MM.1S (cell line): ENCODE measurements at regions not wholly inside any gene's neighbourhood (a gene's known extent, or its start where the extent isn't known, plus 50 kb on each side); places are given as distances from the start of the nearest gene placed in this dataset.
"Not testable (repeated sequence)": the region's sequence is repeated elsewhere in the genome, so short reads cannot be mapped to it uniquely, and the experiment has no call there.

Experiments
- DNase-seq: peaks from one replicate; pipeline ENCODE4 v3.0.0-alpha.2; 2015
- H2AFZ ChIP-seq: fragments of 300-600 bp; sonication (generic); 2 replicates; pipeline ENCODE4 v1.6.0; 2016; ENCODE audit warnings: antibody characterized with exemption, low read length
- H3F3A ChIP-seq: fragments of 300-600 bp; sonication (generic); 2 replicates; pipeline ENCODE4 v1.6.1; 2016; ENCODE audit warnings: mild to moderate bottlenecking, antibody characterized with exemption, low read length, moderate library complexity, mixed read lengths; ENCODE audit not compliant: insufficient read depth
- H3K27ac ChIP-seq: fragments of 300-600 bp; sonication (generic); 2 replicates; pipeline ENCODE4 v1.5.1; 2016; ENCODE audit warnings: mild to moderate bottlenecking, low read length
- H3K27me3 ChIP-seq: fragments of 300-600 bp; sonication (generic); replicated peaks from 2 replicates; pipeline ENCODE4 v1.6.0; 2016; ENCODE audit warnings: low read length; ENCODE audit not compliant: insufficient read depth
- H3K36me3 ChIP-seq: fragments of 300-600 bp; sonication (generic); replicated peaks from 2 replicates; pipeline ENCODE4 v1.6.1; 2016; ENCODE audit warnings: mild to moderate bottlenecking, low read length, mixed read lengths; ENCODE audit not compliant: insufficient read depth
- H3K4me1 ChIP-seq: fragments of 300-600 bp; sonication (generic); 2 replicates; pipeline ENCODE4 v1.6.1; 2016; ENCODE audit warnings: low read length, mixed read lengths
- H3K4me2 ChIP-seq: fragments of 300-600 bp; sonication (generic); 2 replicates; pipeline ENCODE4 v1.6.0; 2016; ENCODE audit warnings: low read depth, low read length
- H3K4me3 ChIP-seq: fragments of 300-600 bp; sonication (generic); 2 replicates; pipeline ENCODE4 v1.5.1; 2016; ENCODE audit warnings: low read length, mixed read lengths
- H3K79me2 ChIP-seq: fragments of 300-600 bp; sonication (generic); 2 replicates; pipeline ENCODE4 v1.6.1; 2016; ENCODE audit warnings: mixed run types, low read length, mixed read lengths
- H3K9ac ChIP-seq: fragments of 300-600 bp; sonication (generic); 2 replicates; pipeline ENCODE4 v1.6.1; 2016; ENCODE audit warnings: low read length, mixed read lengths
- H3K9me2 ChIP-seq: fragments of 300-600 bp; sonication (generic); replicated peaks from 2 replicates; pipeline ENCODE4 v1.6.1; 2016; ENCODE audit warnings: mild to moderate bottlenecking, low read length, mixed read lengths; ENCODE audit not compliant: insufficient read depth
- H3K9me3 ChIP-seq: fragments of 300-600 bp; sonication (generic); replicated peaks from 2 replicates; pipeline ENCODE4 v1.6.1; 2016; ENCODE audit warnings: mild to moderate bottlenecking, low read length, mixed read lengths; ENCODE audit not compliant: insufficient read depth
- H4K20me1 ChIP-seq: fragments of 300-600 bp; sonication (generic); 2 replicates; pipeline ENCODE4 v1.6.1; 2016; ENCODE audit warnings: mild to moderate bottlenecking, low read length, moderate library complexity, mixed read lengths; ENCODE audit not compliant: insufficient read depth
- EZH2 ChIP-seq: fragments of 300-600 bp; sonication (generic); optimal IDR thresholded peaks from 2 replicates; pipeline ENCODE3; 2017; ENCODE audit warnings: low read depth, mild to moderate bottlenecking, antibody characterized with exemption, low read length, mixed read lengths
- EZH2phosphoT487 ChIP-seq: fragments of 300-600 bp; sonication (generic); IDR thresholded peaks from 2 replicates; pipeline ENCODE4 v1.6.1; 2018; ENCODE audit warnings: antibody characterized with exemption, low read length
- TF ChIP-seq, protein P1 (sequence below): fragments of 300-600 bp; sonication (generic); IDR thresholded peaks from 2 replicates; pipeline ENCODE4 v1.5.1; 2016; ENCODE audit warnings: antibody characterized with exemption, low read length, mixed read lengths

- H3K4me2 ChIP-seq, result no peak overlapping the region
- H3K9me3 ChIP-seq, result no peaks in the 10 kb centered on the region
- H3K4me3 ChIP-seq, result no peak overlapping the region
- H3F3A ChIP-seq, result no peaks in the 10 kb centered on the region
- H2AFZ ChIP-seq, result no peak overlapping the region
- no peaks in the 10 kb centered on the region for H3K36me3 ChIP-seq
- H3K79me2 ChIP-seq, result no peaks in the 10 kb centered on the region
- no peaks in the 10 kb centered on the region for H3K27me3 ChIP-seq
- no peak for DNase-seq
- no peak overlapping the region for H3K9ac ChIP-seq
- no peaks in the 10 kb centered on the region for H4K20me1 ChIP-seq
- H3K4me1 ChIP-seq, result no peaks in the 10 kb centered on the region
- no peak overlapping the region for H3K27ac ChIP-seq
- no peaks in the 10 kb centered on the region for H3K9me2 ChIP-seq
- TF ChIP-seq, protein P1, sequence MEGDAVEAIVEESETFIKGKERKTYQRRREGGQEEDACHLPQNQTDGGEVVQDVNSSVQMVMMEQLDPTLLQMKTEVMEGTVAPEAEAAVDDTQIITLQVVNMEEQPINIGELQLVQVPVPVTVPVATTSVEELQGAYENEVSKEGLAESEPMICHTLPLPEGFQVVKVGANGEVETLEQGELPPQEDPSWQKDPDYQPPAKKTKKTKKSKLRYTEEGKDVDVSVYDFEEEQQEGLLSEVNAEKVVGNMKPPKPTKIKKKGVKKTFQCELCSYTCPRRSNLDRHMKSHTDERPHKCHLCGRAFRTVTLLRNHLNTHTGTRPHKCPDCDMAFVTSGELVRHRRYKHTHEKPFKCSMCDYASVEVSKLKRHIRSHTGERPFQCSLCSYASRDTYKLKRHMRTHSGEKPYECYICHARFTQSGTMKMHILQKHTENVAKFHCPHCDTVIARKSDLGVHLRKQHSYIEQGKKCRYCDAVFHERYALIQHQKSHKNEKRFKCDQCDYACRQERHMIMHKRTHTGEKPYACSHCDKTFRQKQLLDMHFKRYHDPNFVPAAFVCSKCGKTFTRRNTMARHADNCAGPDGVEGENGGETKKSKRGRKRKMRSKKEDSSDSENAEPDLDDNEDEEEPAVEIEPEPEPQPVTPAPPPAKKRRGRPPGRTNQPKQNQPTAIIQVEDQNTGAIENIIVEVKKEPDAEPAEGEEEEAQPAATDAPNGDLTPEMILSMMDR, result no peak
These were observed 324.0 kb upstream of the MON1B start for GRCh38 chr16:76866994-76867393.

- no peak overlapping the region for H3K9ac ChIP-seq
- no peaks in the 10 kb centered on the region for H3K27me3 ChIP-seq
- H3F3A ChIP-seq, result no peaks in the 10 kb centered on the region
- H3K4me3 ChIP-seq, result no peak overlapping the region
- H2AFZ ChIP-seq, result no peak overlapping the region
- no peaks in the 10 kb centered on the region for H3K9me3 ChIP-seq
- no peak for DNase-seq
- H3K9me2 ChIP-seq, result no peaks in the 10 kb centered on the region
- H3K36me3 ChIP-seq, result no peaks in the 10 kb centered on the region
- TF ChIP-seq, protein P1, result no peak
- TF ChIP-seq EZH2phosphoT487, result no peak
- TF ChIP-seq EZH2, result no peak
- no peak overlapping the region for H3K4me2 ChIP-seq
- no peaks in the 10 kb centered on the region for H4K20me1 ChIP-seq
- no peaks in the 10 kb centered on the region for H3K79me2 ChIP-seq
- no peak overlapping the region for H3K27ac ChIP-seq
- H3K4me1 ChIP-seq, result no peaks in the 10 kb centered on the region
These were observed 315.1 kb upstream of the MON1B start for GRCh38 chr16:76875898-76876297.

GRCh38 chr16:76879420-76879819 lies 311.6 kb upstream of the MON1B start:
- Histone ChIP-seq H2AFZ (no peak overlapping the region), H3K4me2 (no peak overlapping the region), H3K9me3 (no peaks in the 10 kb centered on the region), H3K9me2 (no peaks in the 10 kb centered on the region), H3K4me1 (no peaks in the 10 kb centered on the region), H3K36me3 (no peaks in the 10 kb centered on the region), H3K9ac (no peak overlapping the region), H3K27ac (no peak overlapping the region), H3K79me2 (no peaks in the 10 kb centered on the region), H3K4me3 (no peak overlapping the region), H3K27me3 (no peaks in the 10 kb centered on the region), H3F3A (no peaks in the 10 kb centered on the region), H4K20me1 (no peaks in the 10 kb centered on the region)
- no peak for DNase-seq
- TF ChIP-seq, protein P1, result no peak
- TF ChIP-seq EZH2 (no peak), EZH2phosphoT487 (no peak)

- H3K9me3 ChIP-seq, H3K9ac ChIP-seq, H2AFZ ChIP-seq, H3K4me2 ChIP-seq, H3K79me2 ChIP-seq, H3K27me3 ChIP-seq, H3K27ac ChIP-seq, DNase-seq, H3K9me2 ChIP-seq, H3K4me1 ChIP-seq, H3F3A ChIP-seq, H3K4me3 ChIP-seq, H4K20me1 ChIP-seq, H3K36me3 ChIP-seq: not testable (repeated sequence)
These were observed 310.5 kb upstream of the MON1B start for GRCh38 chr16:76880523-76880922.
